Kasumi-1 (cell line): ENCODE measurements at regions not wholly inside any gene's neighbourhood (a gene's known extent, or its start where the extent isn't known, plus 50 kb on each side); places are given as distances from the start of the nearest gene placed in this dataset.
A peak's percentile ranks its signal among the peaks of the same experiment; 100 is the strongest.

Experiments
- DNase-seq, 2 experiments: peaks; one replicate each; lab custom pipeline; 2025; lab: John Stamatoyannopoulos, UW

DNA sequence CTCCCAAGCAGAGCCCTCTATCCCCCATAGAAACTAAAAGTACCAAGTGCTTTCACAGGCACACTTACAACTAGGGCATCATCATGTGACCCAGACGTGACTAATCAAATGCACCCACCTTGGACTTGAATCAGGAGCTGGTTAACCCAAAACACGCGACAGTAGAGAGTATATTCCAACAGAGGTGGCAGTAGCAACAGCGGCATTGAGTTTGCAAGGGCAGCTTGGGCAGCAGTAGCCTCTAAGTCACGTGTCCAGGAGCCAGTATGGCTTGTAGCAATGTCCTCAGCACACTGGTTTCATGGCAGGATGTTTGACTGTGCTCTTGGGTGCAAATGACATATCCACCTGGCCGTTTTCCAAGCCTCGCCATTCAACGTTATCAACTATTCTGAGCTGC is 73.4 kb upstream of the DNAH5 start:
- no peak for DNase-seq

DNA sequence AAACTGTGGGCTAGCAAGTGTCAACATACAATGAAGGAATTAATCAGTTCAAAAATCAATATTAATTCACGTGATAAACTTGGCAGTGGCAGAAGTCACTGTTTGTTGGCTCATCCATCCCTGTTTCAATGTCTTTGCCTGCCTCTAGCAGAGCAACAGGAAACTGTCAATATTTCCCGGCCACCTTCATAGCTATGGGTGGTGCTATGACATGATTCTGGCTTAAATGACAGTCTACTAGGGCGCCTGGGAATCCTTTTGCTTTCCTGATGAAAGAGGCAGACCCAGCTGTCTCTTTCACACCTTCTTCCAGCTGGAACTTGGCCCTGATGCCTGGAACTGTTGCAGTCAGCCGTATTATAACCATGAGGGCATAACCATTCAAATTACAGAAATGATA is 72.1 kb upstream of the DNAH5 start:
- DNase-seq: no peak

DNA sequence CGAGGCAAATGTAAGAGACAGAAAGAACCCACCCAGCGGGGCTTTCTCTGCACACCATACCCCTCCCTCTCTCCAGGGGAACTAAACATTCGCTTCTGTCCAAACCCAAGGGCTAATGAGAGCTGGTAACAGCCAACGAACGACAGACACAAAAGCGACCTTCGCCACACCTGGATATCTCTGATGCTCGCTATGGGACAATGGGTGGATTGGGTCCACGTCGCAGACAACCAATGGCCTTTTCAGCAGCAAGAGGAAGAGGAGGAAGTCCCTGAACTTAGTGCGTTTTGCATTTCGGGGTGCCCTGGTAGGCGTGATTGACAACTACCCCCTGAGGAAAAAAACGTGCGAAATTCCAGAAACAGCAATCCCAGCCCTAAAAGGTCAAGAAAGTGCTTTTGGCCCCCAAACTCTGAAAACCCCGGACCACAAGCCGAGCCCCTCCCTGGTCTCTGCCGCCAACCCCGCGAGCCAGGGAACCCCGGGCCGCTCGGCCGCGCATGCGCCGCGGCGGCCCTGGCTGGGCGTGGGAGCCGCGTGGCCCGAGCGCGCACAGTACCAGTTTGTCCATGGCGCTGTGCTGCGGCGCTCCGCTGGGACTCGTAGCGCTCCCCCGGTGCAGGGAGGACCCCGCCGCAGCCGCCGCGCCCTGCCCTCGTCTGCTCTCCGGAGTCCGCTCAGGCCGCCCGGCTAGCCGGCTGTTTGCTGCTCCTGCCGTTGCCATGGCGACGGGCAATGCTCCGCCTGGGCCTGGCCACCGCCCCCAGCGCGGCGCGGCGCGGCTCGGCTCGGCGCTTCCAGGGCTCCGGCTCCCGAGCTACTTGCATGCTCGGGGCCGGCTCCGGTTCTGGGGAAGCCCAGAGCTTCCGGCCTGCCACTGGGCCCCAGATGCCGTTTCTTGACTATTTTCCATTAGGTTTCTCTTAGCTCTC is 66.9 kb upstream of the DNAH5 start:
- peak; percentile 61 to 85 for DNase-seq

DNA sequence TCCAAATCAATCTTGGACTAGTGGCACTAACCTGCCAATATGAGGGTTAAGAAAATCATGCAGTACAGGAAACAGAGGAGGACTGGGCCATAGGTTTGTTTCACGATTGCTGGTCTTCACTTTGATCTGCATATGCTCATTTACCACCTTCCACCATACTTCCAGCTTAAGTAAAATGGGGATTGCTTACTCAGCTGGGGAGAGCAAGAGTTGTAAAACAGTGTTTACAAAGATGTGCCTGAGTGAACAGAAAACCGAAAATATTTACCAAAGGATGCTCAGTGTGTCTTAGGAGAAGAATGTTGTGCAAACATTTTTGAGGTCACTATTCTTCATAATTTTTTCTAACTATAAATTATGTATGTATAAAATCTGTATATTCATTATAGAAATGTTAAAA is 65.1 kb upstream of the DNAH5 start:
- DNase-seq: no peak

DNA sequence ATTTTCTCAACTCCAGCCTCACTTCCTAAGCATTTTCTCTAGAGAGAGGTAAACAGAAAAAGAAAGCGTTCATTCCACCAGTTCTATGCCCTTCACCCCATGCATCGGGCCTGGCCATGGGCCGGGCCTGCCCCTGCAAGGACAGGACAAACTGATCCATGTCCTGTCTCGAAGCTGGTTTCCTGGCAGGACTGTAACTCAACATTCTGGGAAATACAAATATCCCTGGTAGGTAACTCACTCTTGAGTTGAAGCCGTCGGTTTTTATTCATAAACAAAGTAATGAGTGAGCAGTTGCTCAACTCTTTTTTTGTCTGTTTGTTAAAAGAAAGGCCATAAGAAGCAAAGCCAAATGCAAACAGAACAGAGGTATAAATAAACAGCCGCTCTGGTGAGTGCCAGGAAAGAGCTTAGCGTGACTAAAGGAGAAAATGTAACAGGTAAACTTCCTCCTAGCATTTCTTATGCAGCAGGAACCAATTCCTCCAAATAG is 64.4 kb upstream of the DNAH5 start:
- no peak for DNase-seq

DNA sequence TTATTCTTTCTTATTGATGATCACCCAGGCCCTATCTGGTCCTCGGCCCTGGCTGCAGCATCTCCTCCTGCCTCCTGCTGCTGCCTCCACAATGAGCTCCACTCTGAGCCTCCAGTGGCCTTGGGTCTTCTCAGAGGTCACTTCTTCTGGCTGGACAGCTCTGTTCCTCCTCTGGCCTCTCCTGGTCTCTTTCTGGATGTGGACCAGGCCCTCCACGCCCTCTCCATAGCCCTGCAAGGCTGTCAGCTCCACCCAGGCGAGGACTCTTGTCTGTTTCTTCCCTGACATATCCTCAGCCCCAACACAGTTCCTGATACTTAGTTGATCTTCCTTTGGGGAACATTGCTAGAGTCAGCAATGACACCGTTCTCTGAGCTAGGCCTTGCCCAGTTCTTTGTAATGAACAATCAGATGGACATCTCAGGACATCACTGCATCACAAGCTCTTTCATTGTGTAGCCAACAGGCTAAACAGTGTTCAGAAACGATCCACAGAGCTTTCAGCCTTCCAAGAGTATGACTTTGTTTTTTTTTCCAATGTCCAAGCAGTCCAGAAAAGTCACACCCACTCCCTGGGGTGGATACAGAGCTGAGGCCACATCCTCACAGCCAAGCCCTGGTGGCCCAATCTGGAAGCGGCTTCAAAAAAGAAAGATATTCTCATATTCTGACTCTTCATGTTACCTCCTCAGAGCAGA is 62.5 kb upstream of the DNAH5 start:
- DNase-seq: no peak

DNA sequence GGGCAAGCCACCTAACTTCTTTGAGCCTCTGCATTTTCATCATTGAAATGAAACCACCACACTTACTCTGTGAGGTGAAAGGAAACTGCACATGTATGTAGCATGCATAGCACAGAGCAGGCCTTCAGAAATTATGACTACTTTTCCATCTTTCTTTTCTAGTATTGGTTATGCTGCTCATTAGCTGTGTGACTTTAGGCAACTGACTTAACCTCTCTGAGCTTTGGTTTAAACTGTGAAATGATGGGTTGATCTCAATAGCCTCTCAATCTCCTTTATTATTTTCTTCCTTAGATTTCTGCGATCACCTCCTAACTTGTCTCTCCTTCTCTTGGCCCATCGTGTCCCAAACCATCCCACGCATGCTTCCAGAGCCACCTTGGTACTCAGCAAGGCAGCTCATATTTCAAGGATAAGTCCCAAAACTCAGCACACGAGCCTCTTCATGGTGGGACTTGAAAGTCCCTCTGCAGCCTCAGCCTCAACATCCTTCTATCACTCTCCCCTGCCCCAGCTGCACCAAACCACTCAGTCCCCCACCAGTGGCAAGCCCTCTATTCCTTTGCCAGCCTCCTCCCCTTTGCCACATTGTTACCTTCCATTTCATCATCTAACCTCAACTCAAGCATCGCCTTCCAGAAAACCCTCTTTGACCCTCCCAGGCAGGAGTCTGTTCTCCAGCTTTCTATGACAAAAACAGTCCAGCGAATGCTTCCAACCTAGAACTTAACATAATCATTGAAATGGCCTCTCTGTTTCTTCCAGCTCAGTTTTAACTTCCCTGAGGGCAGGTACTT is 60.3 kb upstream of the DNAH5 start:
- DNase-seq: no peak

DNA sequence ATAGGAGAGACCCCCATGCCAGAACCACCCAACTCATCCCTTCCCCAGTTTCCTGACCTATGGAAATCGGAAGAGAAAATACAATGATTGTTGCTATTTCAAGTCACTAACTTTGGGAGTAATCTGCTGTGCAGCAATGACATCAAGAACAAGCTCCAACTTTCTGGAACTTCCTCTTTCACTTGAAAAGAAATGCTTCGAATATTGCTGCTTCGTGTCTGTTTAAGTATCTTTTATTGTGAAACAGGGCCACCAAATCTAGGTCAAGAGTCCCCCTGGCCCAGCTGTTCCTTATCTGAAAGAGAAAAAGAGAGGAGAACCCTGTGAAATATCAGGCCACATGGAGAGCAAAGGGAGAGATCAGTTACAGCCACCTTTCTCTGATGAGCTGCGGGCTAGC is 59.4 kb upstream of the DNAH5 start:
- DNase-seq: peak; percentile 21 to 29

DNA sequence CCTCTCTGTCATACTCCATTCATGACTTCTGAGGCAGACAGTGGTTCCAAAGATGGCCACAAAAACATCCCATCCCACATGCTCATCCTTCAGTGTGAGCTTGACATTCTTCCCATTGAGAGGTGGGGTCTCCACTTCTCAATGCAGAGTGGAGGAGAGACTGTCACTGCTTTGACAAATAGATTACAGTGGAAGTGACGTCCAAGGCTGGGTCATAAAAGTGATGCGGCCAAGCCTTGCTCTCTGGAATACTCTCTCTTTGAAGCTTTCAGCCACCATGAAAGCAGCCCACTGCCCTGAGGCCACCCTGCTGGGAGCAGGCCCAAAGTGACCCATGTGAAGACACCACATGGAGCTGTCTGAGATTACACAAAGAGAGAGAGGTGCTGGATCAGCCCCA is 59.0 kb upstream of the DNAH5 start:
- DNase-seq: no peak

DNA sequence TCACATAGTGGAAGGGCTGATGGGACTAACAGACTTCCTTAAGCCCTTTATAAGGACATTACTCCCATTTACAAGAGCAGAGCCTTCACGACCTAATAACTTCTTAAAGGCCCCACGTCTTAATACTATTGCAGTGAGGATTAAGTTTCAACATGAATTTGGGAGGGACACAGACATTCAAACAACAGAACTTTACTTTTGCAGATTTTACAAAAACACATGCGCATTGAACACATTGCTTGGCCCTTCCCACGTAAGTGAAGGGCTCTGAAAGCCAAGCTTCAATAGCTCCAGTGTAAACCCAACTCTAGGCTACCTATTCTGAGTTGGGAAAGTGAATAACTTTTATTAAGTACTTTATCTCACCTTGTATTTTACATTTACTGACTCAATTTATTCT is 53.8 kb upstream of the DNAH5 start:
- DNase-seq: no peak

DNA sequence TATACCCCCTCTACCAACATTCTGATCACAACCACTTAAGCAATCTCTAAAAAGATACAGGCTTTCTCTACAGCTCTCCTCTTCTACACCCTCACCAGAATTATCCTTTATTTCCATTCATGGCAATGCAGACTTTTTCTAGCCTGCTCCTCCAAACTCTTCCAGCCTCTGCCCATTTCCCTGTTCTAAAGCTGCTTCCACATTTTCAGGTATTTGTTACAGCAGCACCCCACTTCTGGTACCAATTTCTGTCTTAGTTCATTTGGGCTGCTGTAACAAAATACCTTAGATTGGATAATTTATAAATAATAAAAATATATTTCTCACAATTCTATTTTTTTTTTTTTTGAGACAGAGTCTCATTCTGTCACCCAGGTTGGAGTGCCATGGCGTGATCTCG is 53.0 kb upstream of the DNAH5 start:
- DNase-seq: no peak

DNA sequence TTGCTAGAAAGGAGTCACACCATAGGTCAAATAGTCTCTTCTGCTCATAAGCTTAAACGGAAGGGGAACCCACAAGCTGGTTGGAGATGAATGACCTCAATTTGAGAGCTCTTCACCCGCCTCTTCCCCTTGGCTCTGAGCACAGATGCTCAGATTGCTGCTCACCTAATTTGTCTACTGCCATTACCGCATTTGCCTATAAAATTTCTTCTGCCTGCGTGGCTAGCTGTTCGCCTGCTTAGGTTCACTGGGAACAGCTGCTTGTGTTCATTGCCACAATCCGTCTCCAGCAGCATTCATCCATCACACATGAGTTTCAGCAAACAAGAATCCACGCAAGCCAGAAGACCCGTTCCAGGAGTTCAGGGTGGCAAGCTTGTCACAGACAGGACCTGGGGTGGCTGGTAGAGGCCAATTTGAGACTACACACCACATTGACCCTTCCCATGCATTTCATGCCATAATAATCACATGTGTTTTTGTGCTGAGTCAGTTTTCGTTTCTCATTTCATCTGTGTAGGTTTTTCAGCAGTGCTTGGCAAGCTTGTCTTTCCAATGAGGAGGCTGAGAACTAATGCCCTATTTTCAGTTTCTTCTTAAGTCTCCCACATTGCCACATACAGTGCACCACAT is 50.2 kb upstream of the DNAH5 start:
- DNase-seq: no peak
